ENCODE measurements at regions not wholly inside any gene's neighbourhood (a gene's known extent, or its start where the extent isn't known, plus 50 kb on each side); places are given as distances from the start of the nearest gene placed in this dataset.
"Not testable (repeated sequence)": the region's sequence is repeated elsewhere in the genome, so short reads cannot be mapped to it uniquely, and the experiment has no call there.

- DNase-seq, result no peak
Observed at GRCh38 chr1:161439280-161440232, 65.7 kb upstream of the FCGR2A start.

GRCh38 chr1:161433191-161433590 is 65.5 kb upstream of the CFAP126 start:
- peaks cover 0 to 58% of the 10 kb centered on the region in 2 donors for H3K27me3 ChIP-seq
- intact Hi-C loops (cut with DNase I; ENCODE audit: low total_unique reads); H3K4me3 ChIP-seq; H3K9me3 ChIP-seq; DNase-seq; H3K4me1 ChIP-seq; H3K36me3 ChIP-seq; H3K27ac ChIP-seq: not testable (repeated sequence)

More at GRCh38 chr1:161439280-161440232, 65.7 kb upstream of the FCGR2A start:
- peaks cover 0 to 59% of the 10 kb centered on the region in 2 donors for H3K27me3 ChIP-seq
- intact Hi-C loops (cut with DNase I; ENCODE audit: low total_unique reads), result no loop called here
- H3K4me1 ChIP-seq, result peaks cover 0 to 10% (median 4%) of the 10 kb centered on the region in 4 donors
- no peaks in the 10 kb centered on the region for H3K36me3 ChIP-seq
- H3K4me3 ChIP-seq, result peak overlapping the region in 1 of 2 donors; percentile 54
- no peaks in the 10 kb centered on the region for H3K9me3 ChIP-seq
- TF ChIP-seq CTCF (IDR thresholded peaks at IDR 0.05), result no peak
- H3K27ac ChIP-seq, result no peak overlapping the region

DNA sequence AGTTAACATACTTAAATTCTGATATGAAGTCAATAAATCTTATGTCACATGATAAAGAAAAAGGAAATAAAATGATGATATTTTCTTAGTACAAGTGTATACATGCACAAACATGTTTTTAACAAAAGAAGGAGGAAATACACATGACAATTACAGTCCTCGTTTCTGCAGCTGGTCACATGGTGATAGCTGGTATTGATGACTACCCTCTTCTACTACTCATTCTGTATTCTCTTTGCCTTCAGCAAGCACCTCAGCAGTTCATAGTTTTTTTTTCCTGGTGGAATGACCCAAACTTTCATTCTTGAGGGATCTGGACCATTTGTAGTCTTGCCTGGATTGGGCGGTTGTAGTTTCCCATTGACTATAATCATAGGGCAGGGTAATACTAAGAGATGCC is 64.4 kb upstream of the CFAP126 start:
- no peak for TF ChIP-seq CTCF (IDR thresholded peaks at IDR 0.05)
- Histone ChIP-seq H3K9me3 (no peaks in the 10 kb centered on the region), H3K27me3 (peaks cover 0 to 57% of the 10 kb centered on the region in 2 donors), H3K4me3 (no peak overlapping the region), H3K36me3 (peaks cover 0 to 6% (median 0%) of the 10 kb centered on the region in 3 donors), H3K27ac (no peak overlapping the region), H3K4me1 (no peaks in the 10 kb centered on the region)
- intact Hi-C loops (cut with DNase I; ENCODE audit: low total_unique reads), result no loop called here
- no peak for DNase-seq

DNA sequence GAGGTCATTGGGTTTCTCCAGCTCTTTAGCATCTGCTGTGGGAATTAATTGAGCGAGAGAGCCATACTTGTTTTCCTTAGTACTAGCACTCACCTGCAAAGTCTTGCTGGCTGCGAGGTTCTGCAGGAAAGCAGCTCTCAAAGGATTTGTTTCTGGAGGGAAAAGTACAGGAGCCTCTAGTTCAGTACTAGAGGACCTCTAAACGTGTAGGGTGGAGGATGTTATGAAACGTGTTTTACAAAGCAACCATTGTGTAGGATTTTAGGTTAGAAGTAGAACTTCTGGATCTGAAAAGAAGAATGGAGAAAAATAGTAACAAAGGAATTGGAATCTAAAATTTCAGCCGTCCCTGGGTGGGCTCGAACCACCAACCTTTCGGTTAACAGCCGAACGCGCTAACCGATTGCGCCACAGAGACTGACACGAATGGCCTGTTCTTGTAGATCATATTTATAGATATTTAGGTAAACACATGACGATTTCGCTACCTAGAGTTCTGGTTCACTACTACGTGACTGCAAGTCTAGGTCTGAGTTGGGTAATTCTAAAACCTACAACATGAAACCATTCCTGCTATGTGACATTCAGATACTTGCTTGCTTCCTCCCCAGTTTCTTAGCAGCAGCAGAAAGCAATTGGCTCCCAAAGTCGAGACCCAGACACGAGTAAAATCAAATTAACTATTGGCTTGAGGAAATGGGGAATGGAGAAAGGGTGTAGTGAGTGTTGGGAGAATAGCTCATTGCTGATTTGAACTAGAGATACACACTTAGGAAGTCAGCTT is 60.2 kb upstream of the CFAP126 start:
- intact Hi-C loops (cut with DNase I; ENCODE audit: low total_unique reads), result no loop called here
- no peak for TF ChIP-seq CTCF (IDR thresholded peaks at IDR 0.05)
- H3K27me3 ChIP-seq, result peaks cover 0 to 37% of the 10 kb centered on the region in 2 donors
- H3K4me1 ChIP-seq, result no peaks in the 10 kb centered on the region
- H3K4me3 ChIP-seq, result no peak overlapping the region
- no peak overlapping the region for H3K27ac ChIP-seq
- no peaks in the 10 kb centered on the region for H3K9me3 ChIP-seq
- no peak for DNase-seq
- peaks cover 0 to 2% (median 0%) of the 10 kb centered on the region in 3 donors for H3K36me3 ChIP-seq

GRCh38 chr1:161422914-161423313 is 55.2 kb upstream of the CFAP126 start:
- H3K27me3 ChIP-seq, result peaks cover 0 to 19% of the 10 kb centered on the region in 2 donors
- H3K4me1 ChIP-seq; H3K9me3 ChIP-seq; H3K27ac ChIP-seq; intact Hi-C loops (cut with DNase I; ENCODE audit: low total_unique reads); H3K4me3 ChIP-seq; H3K36me3 ChIP-seq; DNase-seq: not testable (repeated sequence)

- no peaks in the 10 kb centered on the region for H3K4me1 ChIP-seq
- TF ChIP-seq CTCF (IDR thresholded peaks at IDR 0.05), result no peak
- no peak overlapping the region for H3K27ac ChIP-seq
- no peaks in the 10 kb centered on the region for H3K36me3 ChIP-seq
- DNase-seq, result no peak
- H3K9me3 ChIP-seq, result no peaks in the 10 kb centered on the region
- intact Hi-C loops (cut with DNase I; ENCODE audit: low total_unique reads), result no loop called here
- no peak overlapping the region for H3K4me3 ChIP-seq
- H3K27me3 ChIP-seq, result peaks cover 0 to 5% of the 10 kb centered on the region in 2 donors
Observed at GRCh38 chr1:161421456-161421855, 53.8 kb upstream of the CFAP126 start.
